Uterus (tissue), 3 donors: ENCODE measurements at regions not wholly inside any gene's neighbourhood (a gene's known extent, or its start where the extent isn't known, plus 50 kb on each side); places are given as distances from the start of the nearest gene placed in this dataset.

ENCODE experiments used
- DNase-seq, 2 donors: peaks; one replicate each; pipeline ENCODE4 v3.0.0-alpha.2; 2019 to 2020
- H3K27ac ChIP-seq, 2 donors: fragments of 200-600 bp; sonication (generic); 1 replicate in 1 of 2; 2 replicates in 1 of 2; pipeline ENCODE4 v1.5.1; 2016 to 2018
- H3K27me3 ChIP-seq, 2 donors: fragments of 200-600 bp; sonication (generic); one replicate each; pipeline ENCODE4 v1.5.1; 2018 to 2019; ENCODE audit warnings: control low read depth in 1 of 2
- H3K36me3 ChIP-seq, 2 donors: fragments of 200-600 bp; sonication (generic); one replicate each; pipeline ENCODE4 v1.5.1; 2019; ENCODE audit warnings: control low read depth in 1 of 2
- H3K4me1 ChIP-seq, 2 donors: fragments of 200-600 bp; sonication (generic); one replicate each; pipeline ENCODE4 v1.5.1; 2018 to 2019; ENCODE audit warnings: control low read depth in 1 of 2
- H3K4me3 ChIP-seq, 2 donors: fragments of 200-600 bp; sonication (generic); 1 replicate in 1 of 2; 2 replicates in 1 of 2; pipeline ENCODE4 v1.5.1; 2018 to 2019; ENCODE audit warnings: mild to moderate bottlenecking in 1 of 2
- H3K9me3 ChIP-seq, 2 donors: fragments of 200-600 bp; sonication (generic); one replicate each; pipeline ENCODE4 v1.5.1; 2019; ENCODE audit warnings: control low read depth in 1 of 2
- POLR2A ChIP-seq, 2 donors: fragments of 450-650 bp; IDR thresholded peaks; one replicate each; pipeline ENCODE4 v1.6.1; 2016; ENCODE audit warnings: antibody characterized with exemption in 2 of 2, mild to moderate bottlenecking in 1 of 2, moderate library complexity in 1 of 2
- intact Hi-C: fragments of 100-400 bp; cut with DNase I; formaldehyde crosslinking; loops from one replicate; pipeline ENCODE4 v1.15.1; 2023; ENCODE audit warnings: low total_unique reads
- TF ChIP-seq, protein P1 (sequence below), 4 experiments: fragments of 200-600 bp in 2 of 4; fragments of 450-650 bp in 2 of 4; sonication (generic) in 2 of 4; IDR thresholded peaks; one replicate each; pipeline ENCODE4 v1.5.1; 2016 to 2019; ENCODE audit warnings: antibody characterized with exemption in 4 of 4, mild to moderate bottlenecking in 2 of 4, moderate library complexity in 1 of 4
- donor health status: DM: yes; HTN: yes; CAD: no.

DNA sequence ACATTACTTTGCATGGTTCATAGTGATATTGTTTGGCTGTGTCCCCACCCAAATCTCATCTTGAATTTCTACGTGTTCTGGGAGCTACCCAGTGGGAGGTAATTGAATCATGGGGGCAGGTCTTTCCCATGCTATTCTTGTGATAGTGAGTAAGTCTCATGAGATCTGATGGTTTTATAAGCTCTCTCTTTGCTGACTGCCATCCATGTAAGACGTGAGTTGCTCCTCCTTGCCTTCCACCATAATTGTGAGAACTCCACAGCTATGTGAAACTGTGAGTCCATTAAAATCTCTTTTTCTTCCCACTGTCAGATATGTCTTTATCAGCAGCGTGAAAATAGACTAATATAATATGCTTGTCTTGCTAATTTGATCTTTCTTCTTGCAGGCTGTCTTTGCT is 200.4 kb upstream of the NOX3 start:
- intact Hi-C loops, result no loop called here
- Histone ChIP-seq H3K36me3 (no peaks in the 10 kb centered on the region), H3K4me1 (no peaks in the 10 kb centered on the region), H3K4me3 (no peak overlapping the region), H3K27me3 (no peaks in the 10 kb centered on the region), H3K9me3 (no peaks in the 10 kb centered on the region), H3K27ac (no peak overlapping the region)
- DNase-seq, result no peak
- TF ChIP-seq, protein P1, sequence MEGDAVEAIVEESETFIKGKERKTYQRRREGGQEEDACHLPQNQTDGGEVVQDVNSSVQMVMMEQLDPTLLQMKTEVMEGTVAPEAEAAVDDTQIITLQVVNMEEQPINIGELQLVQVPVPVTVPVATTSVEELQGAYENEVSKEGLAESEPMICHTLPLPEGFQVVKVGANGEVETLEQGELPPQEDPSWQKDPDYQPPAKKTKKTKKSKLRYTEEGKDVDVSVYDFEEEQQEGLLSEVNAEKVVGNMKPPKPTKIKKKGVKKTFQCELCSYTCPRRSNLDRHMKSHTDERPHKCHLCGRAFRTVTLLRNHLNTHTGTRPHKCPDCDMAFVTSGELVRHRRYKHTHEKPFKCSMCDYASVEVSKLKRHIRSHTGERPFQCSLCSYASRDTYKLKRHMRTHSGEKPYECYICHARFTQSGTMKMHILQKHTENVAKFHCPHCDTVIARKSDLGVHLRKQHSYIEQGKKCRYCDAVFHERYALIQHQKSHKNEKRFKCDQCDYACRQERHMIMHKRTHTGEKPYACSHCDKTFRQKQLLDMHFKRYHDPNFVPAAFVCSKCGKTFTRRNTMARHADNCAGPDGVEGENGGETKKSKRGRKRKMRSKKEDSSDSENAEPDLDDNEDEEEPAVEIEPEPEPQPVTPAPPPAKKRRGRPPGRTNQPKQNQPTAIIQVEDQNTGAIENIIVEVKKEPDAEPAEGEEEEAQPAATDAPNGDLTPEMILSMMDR (IDR thresholded peaks at IDR 0.05), result no peak
- no peak for TF ChIP-seq POLR2A (IDR thresholded peaks at IDR 0.05)

DNA sequence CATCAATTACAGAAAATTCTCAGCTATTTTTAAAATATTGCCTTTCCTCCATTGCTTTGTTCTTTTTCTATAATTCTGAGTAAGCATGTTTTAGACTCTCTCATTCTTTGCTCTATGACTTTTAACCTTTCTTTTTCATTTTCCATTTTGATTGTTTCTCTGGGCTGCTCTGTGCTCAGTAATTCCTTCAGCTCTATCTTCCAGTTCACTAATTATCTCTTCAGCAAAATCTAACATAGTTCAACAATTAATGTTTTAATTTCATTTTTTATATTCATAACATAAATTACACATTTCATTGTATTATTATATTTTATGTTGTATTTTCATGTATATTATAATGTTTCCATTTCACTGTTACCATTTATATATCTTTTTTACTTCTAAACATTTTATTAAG is 198.8 kb upstream of the NOX3 start:
- Histone ChIP-seq H3K9me3 (no peaks in the 10 kb centered on the region), H3K27me3 (no peaks in the 10 kb centered on the region), H3K27ac (no peak overlapping the region), H3K4me1 (no peaks in the 10 kb centered on the region), H3K4me3 (no peak overlapping the region), H3K36me3 (no peaks in the 10 kb centered on the region)
- no peak for DNase-seq
- TF ChIP-seq, protein P1 (IDR thresholded peaks at IDR 0.05), result no peak
- TF ChIP-seq POLR2A (IDR thresholded peaks at IDR 0.05), result no peak
- intact Hi-C loops, result no loop called here

DNA sequence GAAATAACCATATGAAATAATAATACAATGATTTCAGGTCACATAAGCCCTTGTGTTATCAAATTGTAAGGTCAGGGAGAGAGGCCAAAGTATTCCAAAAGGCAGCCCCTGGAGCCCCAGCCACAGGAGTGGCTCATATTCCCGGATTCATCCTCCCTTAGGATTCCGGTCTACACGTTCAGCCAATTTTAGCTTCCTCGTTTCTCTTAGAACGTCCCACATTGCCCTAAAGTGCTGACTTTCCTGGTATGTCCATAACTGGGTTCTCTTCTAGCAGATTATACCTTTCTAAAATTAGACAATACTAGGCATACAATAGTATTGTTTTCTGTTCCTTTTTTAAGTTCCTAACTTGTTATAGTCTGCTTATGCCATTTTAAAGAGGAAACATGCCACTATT is 192.7 kb upstream of the NOX3 start:
- Histone ChIP-seq H3K27me3 (no peaks in the 10 kb centered on the region), H3K36me3 (no peaks in the 10 kb centered on the region), H3K9me3 (no peaks in the 10 kb centered on the region), H3K27ac (no peak overlapping the region), H3K4me3 (no peak overlapping the region), H3K4me1 (no peaks in the 10 kb centered on the region)
- no peak for DNase-seq
- intact Hi-C loops, result no loop called here
- TF ChIP-seq, protein P1 (IDR thresholded peaks at IDR 0.05), result no peak
- no peak for TF ChIP-seq POLR2A (IDR thresholded peaks at IDR 0.05)

DNA sequence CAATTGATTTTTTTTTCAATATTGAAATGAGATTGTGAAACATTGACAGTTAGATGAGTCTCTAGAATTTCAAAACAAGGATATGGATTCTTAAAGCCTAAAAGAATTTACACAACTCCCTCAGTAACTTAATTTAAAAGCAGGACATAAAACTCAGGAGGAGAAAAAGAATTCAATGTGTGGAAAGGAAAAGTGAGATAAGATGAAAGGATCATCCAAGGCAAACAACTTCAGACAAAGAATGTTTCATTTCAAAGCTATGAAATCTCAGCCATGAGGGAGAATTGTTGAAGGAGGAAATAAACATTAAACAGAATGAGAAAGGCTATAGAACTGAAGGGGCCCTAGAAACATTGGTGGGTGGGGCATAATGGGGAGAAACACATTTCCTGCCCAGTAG is 191.7 kb upstream of the NOX3 start:
- DNase-seq, result no peak
- no peak overlapping the region for H3K27ac ChIP-seq
- no peaks in the 10 kb centered on the region for H3K27me3 ChIP-seq
- no peaks in the 10 kb centered on the region for H3K36me3 ChIP-seq
- H3K9me3 ChIP-seq, result no peaks in the 10 kb centered on the region
- TF ChIP-seq POLR2A (IDR thresholded peaks at IDR 0.05), result no peak
- TF ChIP-seq, protein P1 (IDR thresholded peaks at IDR 0.05), result no peak
- intact Hi-C loops, result no loop called here
- no peaks in the 10 kb centered on the region for H3K4me1 ChIP-seq
- no peak overlapping the region for H3K4me3 ChIP-seq

DNA sequence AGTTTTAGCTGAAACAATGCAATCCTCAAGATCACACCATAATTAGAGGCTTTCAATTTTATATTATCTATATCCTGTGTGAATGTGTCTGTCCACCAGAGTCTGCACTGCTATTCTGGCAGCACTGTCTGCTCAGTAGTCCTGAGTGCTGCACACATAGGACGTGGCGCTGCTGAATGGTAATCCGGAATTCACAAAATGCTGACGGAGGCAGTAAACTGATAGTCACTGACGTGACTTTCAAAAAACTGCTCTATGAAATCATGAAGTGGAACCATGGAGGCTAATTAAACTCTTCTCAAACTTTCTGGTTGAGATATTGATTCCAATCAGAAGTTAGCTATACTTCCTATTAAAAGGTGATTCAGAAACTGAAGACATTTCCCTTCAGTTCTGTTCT is 190.8 kb upstream of the NOX3 start:
- intact Hi-C loops, result no loop called here

More for the DNA sequence above, 190.8 kb upstream of the NOX3 start:
- Histone ChIP-seq H3K27ac (no peak overlapping the region), H3K9me3 (no peaks in the 10 kb centered on the region), H3K4me3 (no peak overlapping the region), H3K4me1 (no peaks in the 10 kb centered on the region), H3K36me3 (no peaks in the 10 kb centered on the region), H3K27me3 (no peaks in the 10 kb centered on the region)
- no peak for TF ChIP-seq POLR2A (IDR thresholded peaks at IDR 0.05)
- TF ChIP-seq, protein P1 (IDR thresholded peaks at IDR 0.05), result no peak
- DNase-seq, result no peak
